Breast epithelium (tissue), 3 donors: ENCODE measurements at regions not wholly inside any gene's neighbourhood (a gene's known extent, or its start where the extent isn't known, plus 50 kb on each side); places are given as distances from the start of the nearest gene placed in this dataset.

ENCODE experiments used
- CTCF ChIP-seq, 3 donors: fragments of 450-650 bp; IDR thresholded peaks; one replicate each; pipeline ENCODE4 v1.5.1; 2016 to 2017; ENCODE audit warnings: antibody characterized with exemption in 3 of 3, mild to moderate bottlenecking in 3 of 3, moderate library complexity in 3 of 3
- POLR2A ChIP-seq: fragments of 450-650 bp; IDR thresholded peaks from one replicate; pipeline ENCODE4 v1.6.1; 2016; ENCODE audit warnings: antibody characterized with exemption, mild to moderate bottlenecking, moderate library complexity
- POLR2AphosphoS5 ChIP-seq, 3 donors: sonication (generic); formaldehyde crosslinking; IDR thresholded peaks; one replicate each; pipeline ENCODE4 v1.6.1; 2017; ENCODE audit warnings: antibody characterized with exemption in 3 of 3

DNA sequence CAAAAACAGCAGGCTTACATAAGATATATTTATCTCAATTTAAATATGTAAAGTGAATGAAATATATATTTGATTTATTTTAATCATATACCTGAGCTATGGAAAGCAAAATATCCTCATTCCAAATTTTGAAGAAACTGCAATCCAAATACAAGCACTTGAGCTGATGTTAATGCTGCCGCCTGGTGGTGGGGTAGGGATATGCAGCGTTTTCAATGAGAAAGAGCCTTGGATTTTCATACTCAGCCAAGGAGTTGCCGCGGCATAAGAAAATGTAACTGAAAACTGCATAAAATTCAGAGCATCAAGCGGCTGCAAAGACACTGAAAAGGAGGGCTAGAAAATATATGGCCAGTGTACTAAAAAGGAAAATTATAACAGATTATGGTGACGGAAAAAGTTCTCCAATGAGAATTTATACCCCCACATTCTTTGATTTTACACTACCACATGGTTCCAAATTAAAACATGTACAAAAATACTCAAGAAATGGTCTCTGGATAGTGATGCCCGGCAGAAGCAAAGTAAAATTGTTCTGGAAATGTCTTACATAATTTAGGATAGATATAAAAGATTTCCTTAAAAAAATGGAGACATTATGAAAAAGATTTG, 660.3 kb upstream of the PITX2 start:
- TF ChIP-seq POLR2A, result no peak
- peak; percentile 52 to 62 (median 56) for TF ChIP-seq CTCF (IDR thresholded peaks at IDR 0.05)
- no peak for TF ChIP-seq POLR2AphosphoS5 (IDR thresholded peaks at IDR 0.05)
